HCT116 (cell line): ENCODE measurements at regions not wholly inside any gene's neighbourhood (a gene's known extent, or its start where the extent isn't known, plus 50 kb on each side); places are given as distances from the start of the nearest gene placed in this dataset.

Experiments
- ATAC-seq: fragments of 200-7000 bp; cut with Tn5 transposase; 2 replicates; pipeline ENCODE4 v1.9.1; 2020; ENCODE audit warnings: mild to moderate bottlenecking, moderate library complexity
- BruUV-seq: library from RNA; stranded (reverse); fragments of 400-500 nt; replicated peaks from 2 replicates; lab custom pipeline; 2021; lab: Mats Ljungman, UMichigan
- CTCF ChIA-PET: fragments of 300-600 bp; sonication (Branson Sonifier 250); formaldehyde crosslinking; loops from one replicate; lab custom pipeline; 2021; ENCODE audit warnings: antibody characterized with exemption; lab: Charles Lee
- POLR2A ChIA-PET: fragments of 300-600, 350-600 bp; sonication (Branson Sonifier 250); formaldehyde crosslinking; loops from one replicate; lab custom pipeline; 2021; ENCODE audit warnings: antibody characterized with exemption; lab: Charles Lee
- RAD21 ChIA-PET, 2 experiments: fragments of 300-600 bp; sonication (Branson Sonifier 250); formaldehyde crosslinking; loops; one replicate each; lab custom pipeline; 2023; ENCODE audit warnings: low total read pairs in 2 of 2; ENCODE audit not compliant: uncharacterized antibody in 2 of 2, unreplicated experiment in 2 of 2, low non-redundant PET in 1 of 2; lab: Charles Lee
- DNase-seq: peaks from one replicate; pipeline ENCODE4 v3.0.0-alpha.2; 2010; ENCODE audit warnings: low read depth, low spot score
- H2AFZ ChIP-seq: fragments of 200-600 bp; shearing (Covaris generic), sonication (generic); 2 replicates; pipeline ENCODE4 v1.6.1; 2017; ENCODE audit warnings: low read depth, mixed run types, mixed read lengths, antibody characterized with exemption, low read length; ENCODE audit not compliant: poor library complexity, severe bottlenecking
- H3K27ac ChIP-seq: 2 replicates; pipeline ENCODE4 v1.5.1; 2012; ENCODE audit warnings: low read depth, low read length
- H3K27me3 ChIP-seq: fragments of 200-600 bp; sonication (generic); 2 replicates; pipeline ENCODE4 v1.6.1; 2016; ENCODE audit warnings: mixed run types, low read length, mixed read lengths; ENCODE audit not compliant: insufficient read depth
- H3K36me3 ChIP-seq, 2 experiments: fragments of 200-500 bp in 1 of 2; fragments of 200-600 bp in 1 of 2; sonication (Bioruptor generic) in 1 of 2; sonication (generic) in 1 of 2; 2 replicates each; pipeline versions ENCODE4 v1.5.1 to v1.6.1; 2014 to 2016; ENCODE audit warnings: low read length in 2 of 2, inconsistent platforms in 1 of 2, mixed read lengths in 1 of 2, mixed run types in 1 of 2; ENCODE audit not compliant: insufficient read depth in 2 of 2, control insufficient read depth in 1 of 2
- H3K4me1 ChIP-seq, 2 experiments: fragments of 200-600 bp in 1 of 2; sonication (generic) in 1 of 2; 2 replicates each; pipeline versions ENCODE4 v1.5.1 to v1.6.1; 2012 to 2017; ENCODE audit warnings: low read length in 2 of 2, inconsistent platforms in 1 of 2, mild to moderate bottlenecking in 1 of 2, mixed read lengths in 1 of 2, mixed run types in 1 of 2, moderate library complexity in 1 of 2; ENCODE audit not compliant: insufficient read depth in 2 of 2, control insufficient read depth in 1 of 2
- H3K4me2 ChIP-seq: fragments of 200-600 bp; sonication (generic); 2 replicates; pipeline ENCODE4 v1.6.1; 2017; ENCODE audit warnings: mixed run types, low read length, mixed read lengths
- H3K4me3 ChIP-seq, 2 experiments: fragments of 200-600 bp in 1 of 2; sonication (generic) in 1 of 2; replicated peaks in 1 of 2; 2 replicates each; pipeline ENCODE4 v1.5.1; 2011 to 2016; ENCODE audit warnings: low read length in 2 of 2, control low read depth in 1 of 2, low read depth in 1 of 2, mild to moderate bottlenecking in 1 of 2, mixed read lengths in 1 of 2, mixed run types in 1 of 2
- H3K79me2 ChIP-seq: fragments of 200-600 bp; sonication (generic); 2 replicates; pipeline ENCODE4 v1.6.1; 2017; ENCODE audit warnings: mild to moderate bottlenecking, mixed run types, low read length, moderate library complexity, mixed read lengths; ENCODE audit not compliant: insufficient read depth
- H3K9ac ChIP-seq: fragments of 200-600 bp; sonication (generic); 2 replicates; pipeline ENCODE4 v1.6.1; 2016; ENCODE audit warnings: low read length, mixed read lengths
- H3K9me2 ChIP-seq: fragments of 200-600 bp; sonication (generic), shearing (Covaris generic); 2 replicates; pipeline ENCODE4 v1.6.1; 2017; ENCODE audit warnings: mixed run types, mild to moderate bottlenecking, moderate library complexity; ENCODE audit not compliant: insufficient read depth
- H3K9me3 ChIP-seq, 2 experiments: fragments of 200-500 bp in 1 of 2; fragments of 200-600 bp in 1 of 2; sonication (Bioruptor generic) in 1 of 2; sonication (generic) in 1 of 2; 2 replicates each; pipeline ENCODE4 v1.6.1; 2014 to 2017; ENCODE audit warnings: low read length in 2 of 2, mixed read lengths in 2 of 2, inconsistent platforms in 1 of 2, low read depth in 1 of 2, mild to moderate bottlenecking in 1 of 2, mixed run types in 1 of 2, moderate library complexity in 1 of 2; ENCODE audit not compliant: control insufficient read depth in 1 of 2, insufficient read depth in 1 of 2
- H4K20me1 ChIP-seq: fragments of 200-600 bp; sonication (generic), shearing (Covaris generic); 2 replicates; pipeline ENCODE4 v1.6.1; 2017; ENCODE audit warnings: mixed run types, mild to moderate bottlenecking, moderate library complexity; ENCODE audit not compliant: insufficient read depth
- CEBPB ChIP-seq: IDR thresholded peaks from 2 replicates; pipeline ENCODE4 v1.6.1; 2012; ENCODE audit warnings: low read depth
- EGR1 ChIP-seq: IDR thresholded peaks from 2 replicates; pipeline ENCODE4 v1.6.1; 2012; ENCODE audit warnings: low read depth
- ELF1 ChIP-seq: IDR thresholded peaks from 2 replicates; pipeline ENCODE4 v1.6.1; 2012; ENCODE audit warnings: low read depth, borderline replicate concordance
- EZH2phosphoT487 ChIP-seq: fragments of 200-600 bp; IDR thresholded peaks from 2 replicates; pipeline ENCODE4 v1.6.1; 2018; ENCODE audit warnings: antibody characterized with exemption, borderline replicate concordance
- REST ChIP-seq: IDR thresholded peaks from 2 replicates; pipeline ENCODE4 v1.6.1; 2012; ENCODE audit warnings: low read depth
- SIN3A ChIP-seq: IDR thresholded peaks from 2 replicates; pipeline ENCODE4 v1.6.1; 2012; ENCODE audit warnings: low read depth
- SP1 ChIP-seq: IDR thresholded peaks from 2 replicates; pipeline ENCODE4 v1.6.1; 2012; ENCODE audit warnings: low read depth
- SRF ChIP-seq: IDR thresholded peaks from 2 replicates; pipeline ENCODE4 v1.6.1; 2012; ENCODE audit warnings: low read depth
- intact Hi-C: fragments of 100-400 bp; cut with micrococcal nuclease; formaldehyde crosslinking; loops from 2 replicates; pipeline ENCODE4 v1.10.0; 2022

- H3K27me3 ChIP-seq: peaks cover 23% of the 10 kb centered on the region
- H3K4me2 ChIP-seq: no peak overlapping the region
- H2AFZ ChIP-seq: no peak overlapping the region
- H3K79me2 ChIP-seq: no peaks in the 10 kb centered on the region
- DNase-seq: no peak
- ChIA-PET POLR2A (no interaction called here), CTCF (no interaction called here)
- no peaks in the 10 kb centered on the region for H3K36me3 ChIP-seq
- H3K9me3 ChIP-seq: no peaks in the 10 kb centered on the region
- H3K9me2 ChIP-seq: no peaks in the 10 kb centered on the region
- no peaks in the 10 kb centered on the region for H4K20me1 ChIP-seq
- TF ChIP-seq REST (no peak), CEBPB (no peak)
- TF ChIP-seq, all 23 proteins: peak for 0
- intact Hi-C loops: no loop called here
- Histone ChIP-seq H3K4me1 (no peaks in the 10 kb centered on the region), H3K27ac (no peak overlapping the region), H3K4me3 (no peak overlapping the region), H3K9ac (no peak overlapping the region)
- ATAC-seq: no peak
- RAD21 ChIA-PET: no interaction called here
- no TSS peak for BruUV-seq
These were observed 750.3 kb upstream of the RAB6C start for GRCh38 chr2:129229196-129229595.

GRCh38 chr2:129229830-129230441 is 749.5 kb upstream of the RAB6C start:
- ChIA-PET RAD21 (no interaction called here), CTCF (no interaction called here), POLR2A (no interaction called here)
- BruUV-seq: no TSS peak
- Histone ChIP-seq H3K9ac (no peak overlapping the region), H3K9me2 (no peaks in the 10 kb centered on the region), H3K27ac (no peak overlapping the region), H3K4me3 (no peak overlapping the region), H3K4me1 (no peaks in the 10 kb centered on the region), H3K36me3 (no peaks in the 10 kb centered on the region), H3K27me3 (peaks cover 17% of the 10 kb centered on the region), H3K4me2 (no peak overlapping the region), H4K20me1 (no peaks in the 10 kb centered on the region), H3K79me2 (no peaks in the 10 kb centered on the region), H2AFZ (no peak overlapping the region), H3K9me3 (no peaks in the 10 kb centered on the region)
- no peak for DNase-seq
- no peak for TF ChIP-seq EZH2phosphoT487
- no peak for TF ChIP-seq SP1
- TF ChIP-seq SIN3A: no peak
- TF ChIP-seq EGR1: no peak
- no peak for TF ChIP-seq ELF1
- TF ChIP-seq SRF: no peak
- no peak for ATAC-seq
- intact Hi-C loops: no loop called here
